Muscle layer of colon (tissue), 2 donors: ENCODE measurements at regions not wholly inside any gene's neighbourhood (a gene's known extent, or its start where the extent isn't known, plus 50 kb on each side); places are given as distances from the start of the nearest gene placed in this dataset.

Source experiments
- H3K27ac ChIP-seq: one replicate; pipeline ENCODE4 v1.7.0; 2013; ENCODE audit warnings: low read depth, mild to moderate bottlenecking, low read length, moderate library complexity
- H3K27me3 ChIP-seq, 2 donors: one replicate each; pipeline ENCODE4 v1.7.0; 2013; ENCODE audit warnings: low read length in 2 of 2, mild to moderate bottlenecking in 2 of 2; ENCODE audit not compliant: insufficient read depth in 2 of 2, control insufficient read depth in 1 of 2
- H3K36me3 ChIP-seq: one replicate; pipeline ENCODE4 v1.7.0; 2013; ENCODE audit warnings: mild to moderate bottlenecking, low read length; ENCODE audit not compliant: insufficient read depth
- H3K4me1 ChIP-seq: one replicate; pipeline ENCODE4 v1.7.0; 2013; ENCODE audit warnings: mild to moderate bottlenecking, low read length; ENCODE audit not compliant: insufficient read depth
- H3K4me3 ChIP-seq, 2 donors: one replicate each; pipeline ENCODE4 v1.7.0; 2013; ENCODE audit warnings: low read length in 2 of 2, low read depth in 1 of 2, mild to moderate bottlenecking in 1 of 2, moderate library complexity in 1 of 2
- H3K9ac ChIP-seq: one replicate; pipeline ENCODE4 v1.7.0; 2013; ENCODE audit warnings: low read length
- H3K9me3 ChIP-seq: one replicate; pipeline ENCODE4 v1.7.0; 2013; ENCODE audit warnings: mild to moderate bottlenecking, low read length
- donor health status: abdominal sarcoma.
- donor health status: Adenocarcinoma of cecum.

GRCh38 chr7:131252976-131253375, 74.7 kb upstream of the MKLN1 start:
- peaks cover 0 to 5% of the 10 kb centered on the region in 2 donors for H3K27me3 ChIP-seq
- no peaks in the 10 kb centered on the region for H3K4me1 ChIP-seq
- H3K36me3 ChIP-seq, result no peaks in the 10 kb centered on the region
- no peak overlapping the region for H3K4me3 ChIP-seq
- H3K27ac ChIP-seq, result no peak overlapping the region
- no peak overlapping the region for H3K9ac ChIP-seq
- no peaks in the 10 kb centered on the region for H3K9me3 ChIP-seq

- H3K4me3 ChIP-seq, result no peak overlapping the region
- H3K9me3 ChIP-seq, result no peaks in the 10 kb centered on the region
- no peaks in the 10 kb centered on the region for H3K4me1 ChIP-seq
- peaks cover 0 to 5% of the 10 kb centered on the region in 2 donors for H3K27me3 ChIP-seq
- no peaks in the 10 kb centered on the region for H3K36me3 ChIP-seq
- H3K9ac ChIP-seq, result no peak overlapping the region
- H3K27ac ChIP-seq, result no peak overlapping the region
Measured at GRCh38 chr7:131254211-131254610, 73.5 kb upstream of the MKLN1 start.

GRCh38 chr7:131255242-131255641, 72.4 kb upstream of the MKLN1 start:
- no peak overlapping the region for H3K27ac ChIP-seq
- H3K27me3 ChIP-seq, result peaks cover 0 to 5% of the 10 kb centered on the region in 2 donors
- H3K9ac ChIP-seq, result no peak overlapping the region
- no peaks in the 10 kb centered on the region for H3K36me3 ChIP-seq
- no peak overlapping the region for H3K4me3 ChIP-seq
- H3K4me1 ChIP-seq, result no peaks in the 10 kb centered on the region
- no peaks in the 10 kb centered on the region for H3K9me3 ChIP-seq

- Histone ChIP-seq H3K9me3 (no peaks in the 10 kb centered on the region), H3K4me3 (no peak overlapping the region), H3K36me3 (no peaks in the 10 kb centered on the region), H3K9ac (no peak overlapping the region), H3K27me3 (no peaks in the 10 kb centered on the region), H3K4me1 (no peaks in the 10 kb centered on the region), H3K27ac (no peak overlapping the region)
Measured at GRCh38 chr7:131261476-131261994, 66.1 kb upstream of the MKLN1 start.

- H3K27ac ChIP-seq, result no peak overlapping the region
- H3K4me1 ChIP-seq, result no peaks in the 10 kb centered on the region
- no peak overlapping the region for H3K9ac ChIP-seq
- H3K27me3 ChIP-seq, result no peaks in the 10 kb centered on the region
- H3K36me3 ChIP-seq, result no peaks in the 10 kb centered on the region
- H3K9me3 ChIP-seq, result no peaks in the 10 kb centered on the region
- no peak overlapping the region for H3K4me3 ChIP-seq
Measured at GRCh38 chr7:131265227-131265626, 62.4 kb upstream of the MKLN1 start.

- no peak overlapping the region for H3K27ac ChIP-seq
- no peaks in the 10 kb centered on the region for H3K4me1 ChIP-seq
- no peaks in the 10 kb centered on the region for H3K36me3 ChIP-seq
Measured at GRCh38 chr7:131267631-131268030, 60.0 kb upstream of the MKLN1 start.

GRCh38 chr7:131268906-131269305, 58.8 kb upstream of the MKLN1 start:
- H3K4me1 ChIP-seq, result no peaks in the 10 kb centered on the region
- H3K9ac ChIP-seq, result no peak overlapping the region
- H3K4me3 ChIP-seq, result no peak overlapping the region
- no peaks in the 10 kb centered on the region for H3K27me3 ChIP-seq
- H3K27ac ChIP-seq, result no peak overlapping the region
- no peaks in the 10 kb centered on the region for H3K9me3 ChIP-seq
- H3K36me3 ChIP-seq, result no peaks in the 10 kb centered on the region

More at GRCh38 chr7:131267631-131268030, 60.0 kb upstream of the MKLN1 start:
- H3K4me3 ChIP-seq, result no peak overlapping the region
- H3K27me3 ChIP-seq, result no peaks in the 10 kb centered on the region
- no peaks in the 10 kb centered on the region for H3K9me3 ChIP-seq
- H3K9ac ChIP-seq, result no peak overlapping the region

GRCh38 chr7:131272086-131272485, 55.6 kb upstream of the MKLN1 start:
- H3K27ac ChIP-seq, result no peak overlapping the region
- no peaks in the 10 kb centered on the region for H3K36me3 ChIP-seq
- H3K9me3 ChIP-seq, result no peaks in the 10 kb centered on the region

GRCh38 chr7:131274986-131275385, 52.7 kb upstream of the MKLN1 start:
- Histone ChIP-seq H3K27ac (no peak overlapping the region), H3K36me3 (no peaks in the 10 kb centered on the region), H3K9me3 (no peaks in the 10 kb centered on the region), H3K27me3 (no peaks in the 10 kb centered on the region), H3K4me1 (no peaks in the 10 kb centered on the region), H3K4me3 (no peak overlapping the region), H3K9ac (no peak overlapping the region)

More at GRCh38 chr7:131272086-131272485, 55.6 kb upstream of the MKLN1 start:
- H3K4me1 ChIP-seq, result no peaks in the 10 kb centered on the region
- H3K4me3 ChIP-seq, result no peak overlapping the region
- H3K9ac ChIP-seq, result no peak overlapping the region
- H3K27me3 ChIP-seq, result no peaks in the 10 kb centered on the region

- no peak overlapping the region for H3K27ac ChIP-seq
Measured at GRCh38 chr7:131276190-131276589, 51.5 kb upstream of the MKLN1 start.

GRCh38 chr7:131276748-131277147, 50.9 kb upstream of the MKLN1 start:
- no peak overlapping the region for H3K27ac ChIP-seq
- H3K9ac ChIP-seq, result no peak overlapping the region
- no peaks in the 10 kb centered on the region for H3K27me3 ChIP-seq
- H3K36me3 ChIP-seq, result no peaks in the 10 kb centered on the region
- H3K9me3 ChIP-seq, result no peaks in the 10 kb centered on the region
- no peaks in the 10 kb centered on the region for H3K4me1 ChIP-seq
- H3K4me3 ChIP-seq, result no peak overlapping the region

More at GRCh38 chr7:131276190-131276589, 51.5 kb upstream of the MKLN1 start:
- Histone ChIP-seq H3K4me3 (no peak overlapping the region), H3K9ac (no peak overlapping the region), H3K9me3 (no peaks in the 10 kb centered on the region), H3K4me1 (no peaks in the 10 kb centered on the region), H3K36me3 (no peaks in the 10 kb centered on the region), H3K27me3 (no peaks in the 10 kb centered on the region)
